HG03103 (cell line): ENCODE measurements at regions not wholly inside any gene's neighbourhood (a gene's known extent, or its start where the extent isn't known, plus 50 kb on each side); places are given as distances from the start of the nearest gene placed in this dataset.
A peak's percentile ranks its signal among the peaks of the same experiment; 100 is the strongest.
"Not testable (repeated sequence)": the region's sequence is repeated elsewhere in the genome, so short reads cannot be mapped to it uniquely, and the experiment has no call there.

Source experiments
- ATAC-seq: cut with Tn5 transposase; IDR thresholded peaks from one replicate; pipeline ENCODE4 v1.9.1; 2021; ENCODE audit warnings: low read depth; ENCODE audit not compliant: unreplicated experiment

GRCh38 chr18:76721207-76721996 lies 101.0 kb upstream of the ZNF236 start:
- no peak for ATAC-seq

- ATAC-seq, result no peak
Measured at GRCh38 chr18:76720683-76721082, 101.7 kb upstream of the ZNF236 start.

GRCh38 chr18:76715012-76715610 lies 107.2 kb upstream of the ZNF236 start:
- no peak for ATAC-seq

- no peak for ATAC-seq
Measured at GRCh38 chr18:76713432-76713831, 108.9 kb upstream of the ZNF236 start.

- ATAC-seq, result no peak
Measured at GRCh38 chr18:76712511-76713140, 109.7 kb upstream of the ZNF236 start.

- no peak for ATAC-seq
Measured at GRCh38 chr18:76710646-76711520, 111.5 kb upstream of the ZNF236 start.

GRCh38 chr18:76709659-76710645 lies 112.4 kb upstream of the ZNF236 start:
- ATAC-seq, result peak; percentile 88

- no peak for ATAC-seq
Measured at GRCh38 chr18:76708722-76709353, 113.5 kb upstream of the ZNF236 start.

- no peak for ATAC-seq
Measured at GRCh38 chr18:76708071-76708721, 114.2 kb upstream of the ZNF236 start.

GRCh38 chr18:76707534-76707933 lies 114.8 kb upstream of the ZNF236 start:
- ATAC-seq, result no peak

GRCh38 chr18:76704589-76704988 lies 117.8 kb upstream of the ZNF236 start:
- not testable (repeated sequence) for ATAC-seq

GRCh38 chr18:76699923-76700322 lies 122.4 kb upstream of the ZNF236 start:
- ATAC-seq, result no peak

- no peak for ATAC-seq
Measured at GRCh38 chr18:76697441-76697901, 124.9 kb upstream of the ZNF236 start.

GRCh38 chr18:76691800-76692199 lies 130.6 kb upstream of the ZNF236 start:
- no peak for ATAC-seq

- no peak for ATAC-seq
Measured at GRCh38 chr18:76689646-76690264, 132.6 kb upstream of the ZNF236 start.

GRCh38 chr18:76688724-76689472 lies 133.5 kb upstream of the ZNF236 start:
- no peak for ATAC-seq

GRCh38 chr18:76687304-76687962 lies 134.9 kb upstream of the ZNF236 start:
- peak; percentile 48 for ATAC-seq
